NB4 (cell line): ENCODE measurements at regions not wholly inside any gene's neighbourhood (a gene's known extent, or its start where the extent isn't known, plus 50 kb on each side); places are given as distances from the start of the nearest gene placed in this dataset.

Experiments
- DNase-seq: peaks from one replicate; pipeline ENCODE4 v3.0.0; 2010; ENCODE audit warnings: low read depth
- H3K4me3 ChIP-seq: one replicate; pipeline ENCODE4 v1.5.1; 2011; ENCODE audit warnings: mild to moderate bottlenecking, low read depth, low read length, moderate library complexity
- MYC ChIP-seq: IDR thresholded peaks from 2 replicates; pipeline ENCODE4 v1.6.1; 2011; ENCODE audit warnings: low read depth, low read length
- POLR2A ChIP-seq: IDR thresholded peaks from 2 replicates; pipeline ENCODE4 v1.6.1; 2011; ENCODE audit warnings: mild to moderate bottlenecking; ENCODE audit not compliant: insufficient read length; ENCODE audit errors: extremely low read depth
- TF ChIP-seq, protein P1 (sequence below): IDR thresholded peaks from 2 replicates; pipeline ENCODE4 v1.6.1; 2011; ENCODE audit warnings: low read depth, low read length
- TF ChIP-seq, protein P2 (sequence below): IDR thresholded peaks from one replicate; pipeline ENCODE4 v1.5.1; 2012; ENCODE audit warnings: low read depth, low read length

- TF ChIP-seq POLR2A = no peak
- no peak for TF ChIP-seq MYC
- TF ChIP-seq, protein P1, sequence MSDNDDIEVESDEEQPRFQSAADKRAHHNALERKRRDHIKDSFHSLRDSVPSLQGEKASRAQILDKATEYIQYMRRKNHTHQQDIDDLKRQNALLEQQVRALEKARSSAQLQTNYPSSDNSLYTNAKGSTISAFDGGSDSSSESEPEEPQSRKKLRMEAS = no peak
- TF ChIP-seq, protein P2, sequence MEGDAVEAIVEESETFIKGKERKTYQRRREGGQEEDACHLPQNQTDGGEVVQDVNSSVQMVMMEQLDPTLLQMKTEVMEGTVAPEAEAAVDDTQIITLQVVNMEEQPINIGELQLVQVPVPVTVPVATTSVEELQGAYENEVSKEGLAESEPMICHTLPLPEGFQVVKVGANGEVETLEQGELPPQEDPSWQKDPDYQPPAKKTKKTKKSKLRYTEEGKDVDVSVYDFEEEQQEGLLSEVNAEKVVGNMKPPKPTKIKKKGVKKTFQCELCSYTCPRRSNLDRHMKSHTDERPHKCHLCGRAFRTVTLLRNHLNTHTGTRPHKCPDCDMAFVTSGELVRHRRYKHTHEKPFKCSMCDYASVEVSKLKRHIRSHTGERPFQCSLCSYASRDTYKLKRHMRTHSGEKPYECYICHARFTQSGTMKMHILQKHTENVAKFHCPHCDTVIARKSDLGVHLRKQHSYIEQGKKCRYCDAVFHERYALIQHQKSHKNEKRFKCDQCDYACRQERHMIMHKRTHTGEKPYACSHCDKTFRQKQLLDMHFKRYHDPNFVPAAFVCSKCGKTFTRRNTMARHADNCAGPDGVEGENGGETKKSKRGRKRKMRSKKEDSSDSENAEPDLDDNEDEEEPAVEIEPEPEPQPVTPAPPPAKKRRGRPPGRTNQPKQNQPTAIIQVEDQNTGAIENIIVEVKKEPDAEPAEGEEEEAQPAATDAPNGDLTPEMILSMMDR = no peak
- DNase-seq = no peak
- no peak overlapping the region for H3K4me3 ChIP-seq
Measured at GRCh38 chr7:53418834-53419482, 383.5 kb downstream of the POM121L12 start.

DNA sequence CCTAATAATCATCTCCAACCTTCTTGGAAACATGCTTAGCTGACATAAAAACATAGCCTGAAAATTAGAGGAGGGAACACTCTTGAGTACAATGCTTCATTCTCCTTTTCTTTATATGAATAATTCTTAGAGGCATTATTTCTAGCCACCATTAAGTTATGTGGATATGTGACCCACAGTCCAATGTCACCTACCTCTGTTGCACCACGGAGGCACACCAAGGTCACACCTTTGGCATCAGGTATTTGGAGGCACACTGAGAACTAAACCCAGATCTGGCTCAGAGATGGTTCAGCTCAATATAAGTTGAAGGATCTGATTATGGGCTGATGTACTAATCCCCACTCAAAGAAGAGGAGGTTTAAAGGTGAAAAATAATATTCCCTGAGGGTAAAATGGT lies 385.1 kb downstream of the POM121L12 start:
- DNase-seq = no peak
- H3K4me3 ChIP-seq = no peak overlapping the region
- TF ChIP-seq, protein P1 = no peak
- TF ChIP-seq, protein P2 = no peak
- TF ChIP-seq MYC (no peak), POLR2A (no peak)

- H3K4me3 ChIP-seq = no peak overlapping the region
- TF ChIP-seq, protein P1 = no peak
- TF ChIP-seq POLR2A (no peak), MYC (no peak)
- TF ChIP-seq, protein P2 = no peak
- no peak for DNase-seq
Measured at GRCh38 chr7:53422291-53422690, 386.9 kb downstream of the POM121L12 start.

DNA sequence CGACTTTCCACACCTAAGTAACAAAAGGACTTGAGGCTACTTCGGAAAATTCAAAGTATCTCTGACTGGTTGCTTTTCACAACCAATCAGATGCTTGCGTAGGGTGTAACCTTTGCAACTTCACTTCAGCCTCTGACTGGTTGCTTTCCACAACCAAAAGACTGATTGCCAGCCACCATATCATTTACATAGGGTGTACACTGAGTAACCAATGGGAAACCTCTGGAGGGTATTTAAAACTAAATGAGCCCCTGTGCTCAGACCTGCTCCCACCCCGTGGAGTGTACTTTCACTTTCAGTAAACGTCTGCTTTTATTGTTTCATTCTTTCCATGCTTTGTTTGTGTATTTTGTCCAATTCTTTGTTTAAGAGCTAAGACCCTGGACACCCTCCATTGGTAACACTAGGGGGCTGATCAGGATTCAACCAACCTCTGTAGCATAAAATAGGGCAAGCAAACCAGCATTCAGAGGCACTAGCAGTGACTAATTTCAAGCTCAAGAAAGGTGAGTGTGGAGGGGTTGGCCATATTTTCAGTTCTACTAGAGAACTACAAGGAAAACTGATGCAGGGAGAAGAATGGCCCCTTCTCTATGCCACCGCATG lies 390.8 kb downstream of the POM121L12 start:
- no peak overlapping the region for H3K4me3 ChIP-seq
- TF ChIP-seq, protein P2 = no peak
- TF ChIP-seq MYC = no peak
- TF ChIP-seq POLR2A = no peak
- TF ChIP-seq, protein P1 = no peak
- DNase-seq = no peak

DNA sequence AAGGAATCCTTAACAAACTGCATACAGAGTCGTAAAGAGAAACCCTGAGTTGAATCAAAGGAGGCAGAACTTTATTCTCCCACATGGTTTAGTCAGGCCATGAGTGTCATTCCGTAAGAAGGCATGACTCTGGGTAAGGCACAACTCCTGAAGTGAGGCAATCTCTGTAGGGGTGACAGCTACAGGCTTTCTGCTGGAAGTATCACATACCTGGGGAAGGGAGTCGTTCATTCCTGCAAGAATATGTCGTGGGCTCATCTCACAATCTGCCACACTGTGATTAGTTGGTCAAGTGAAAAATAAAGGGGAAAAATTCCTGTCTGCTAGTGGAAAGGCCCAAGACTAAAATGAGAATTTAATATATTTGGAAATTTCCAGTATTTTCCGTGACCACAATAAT lies 392.6 kb downstream of the POM121L12 start:
- DNase-seq = no peak
- H3K4me3 ChIP-seq = no peak overlapping the region
- TF ChIP-seq MYC = no peak
- TF ChIP-seq, protein P2 = no peak
- TF ChIP-seq, protein P1 = no peak
- no peak for TF ChIP-seq POLR2A
